NCI-H1105 treated with DMSO at 0.1 percent for 48 hours (cell line): ENCODE measurements at regions not wholly inside any gene's neighbourhood (a gene's known extent, or its start where the extent isn't known, plus 50 kb on each side); places are given as distances from the start of the nearest gene placed in this dataset.
"Not testable (repeated sequence)": the region's sequence is repeated elsewhere in the genome, so short reads cannot be mapped to it uniquely, and the experiment has no call there.

Source experiments
- DNase-seq: peaks from one replicate; lab custom pipeline; 2025; lab: John Stamatoyannopoulos, UW

DNA sequence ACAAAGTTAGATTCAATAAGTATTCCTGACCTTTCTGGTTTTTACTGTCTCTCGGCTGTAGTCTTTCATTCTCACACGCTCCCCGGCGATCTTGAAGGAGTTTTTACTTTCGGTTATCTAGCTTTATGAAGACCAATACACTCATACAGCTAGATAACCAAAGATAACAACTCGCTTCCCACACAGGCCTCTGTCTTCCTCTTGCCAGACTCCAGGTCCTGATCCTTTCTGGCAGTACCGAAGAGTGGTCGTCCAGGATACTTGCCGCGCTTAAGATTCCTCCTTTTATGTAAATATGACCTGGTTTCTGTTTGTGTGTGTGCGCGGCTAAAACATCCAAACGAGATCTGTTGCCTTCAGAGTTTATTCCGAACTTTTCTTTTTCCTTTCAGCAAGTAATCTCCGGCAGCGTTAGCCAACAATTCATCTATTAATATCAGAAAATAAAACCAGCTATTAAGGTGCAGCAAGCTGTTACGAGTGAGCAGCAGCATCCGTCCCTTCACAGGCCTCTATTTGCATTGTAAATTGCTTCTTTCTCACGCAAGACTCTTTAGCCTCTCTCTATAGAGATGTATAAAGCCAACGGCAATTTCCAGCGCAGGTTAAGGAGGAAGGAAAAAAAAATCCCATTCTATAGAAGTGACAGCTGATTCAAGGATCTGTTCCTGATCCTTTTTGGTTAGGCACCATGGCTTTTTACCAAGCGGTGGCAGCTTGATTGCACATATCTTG lies 216.1 kb downstream of the MEF2C start:
- no peak for DNase-seq

DNA sequence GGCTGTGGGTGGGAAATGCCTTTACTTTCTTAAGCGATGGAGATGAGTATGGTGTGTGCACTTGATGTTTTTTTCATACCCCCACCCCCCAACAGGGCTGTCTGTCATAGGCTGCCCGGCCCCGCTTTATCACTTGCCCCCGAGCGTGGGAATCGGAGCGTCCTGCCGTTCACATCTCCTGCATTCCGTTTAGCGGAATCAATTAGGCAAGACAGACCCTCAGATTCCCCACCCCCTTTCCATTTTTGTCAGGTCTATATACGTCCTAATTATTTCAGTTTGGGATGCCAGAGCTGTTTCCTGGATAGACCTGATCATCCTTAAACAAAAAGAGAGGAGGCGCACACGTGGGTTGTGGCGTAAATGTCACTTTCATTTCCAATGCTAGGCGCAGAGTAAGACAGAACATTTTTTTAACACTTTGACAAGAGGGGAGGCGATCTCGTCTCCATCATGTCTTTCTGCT lies 217.2 kb downstream of the MEF2C start:
- DNase-seq = no peak

DNA sequence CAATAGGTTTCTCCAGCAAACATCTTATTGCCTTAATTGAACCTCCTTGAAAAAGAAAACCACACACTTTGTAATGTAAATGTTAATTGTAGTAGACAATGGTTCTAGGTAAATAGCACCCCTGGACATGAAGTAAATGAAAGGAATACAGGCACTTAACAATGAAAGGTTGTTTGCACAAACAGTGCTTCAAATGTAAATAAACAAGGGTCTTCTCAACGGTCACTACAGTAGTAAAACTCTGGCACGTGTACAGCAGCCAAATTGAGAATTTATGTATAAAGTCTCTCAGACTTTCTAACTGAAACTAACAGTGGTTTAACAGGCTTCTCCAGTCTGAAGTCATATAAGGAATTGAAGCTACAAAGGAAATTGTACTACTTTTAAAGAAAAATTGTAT lies 218.3 kb downstream of the MEF2C start:
- DNase-seq = peak; percentile 79

DNA sequence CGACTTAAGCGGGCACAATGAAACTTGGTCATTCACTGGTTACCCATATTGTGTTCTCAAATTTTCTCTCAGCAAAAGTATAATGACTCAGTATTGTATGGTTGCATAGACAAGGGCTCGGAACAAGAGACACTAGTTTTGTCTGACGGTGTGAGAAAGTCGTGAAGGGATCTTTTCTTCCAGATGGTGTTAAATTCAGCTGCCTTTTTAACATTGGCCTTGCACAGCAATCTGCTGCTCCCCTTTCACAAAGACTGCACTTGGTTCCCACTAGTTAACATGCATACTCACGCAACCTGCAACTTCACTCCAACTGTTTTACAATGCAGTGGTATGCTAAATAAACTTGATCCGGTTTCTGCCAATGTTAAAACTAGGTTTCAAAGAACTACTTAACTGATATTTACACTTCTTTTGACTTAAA lies 219.2 kb downstream of the MEF2C start:
- DNase-seq = no peak

DNA sequence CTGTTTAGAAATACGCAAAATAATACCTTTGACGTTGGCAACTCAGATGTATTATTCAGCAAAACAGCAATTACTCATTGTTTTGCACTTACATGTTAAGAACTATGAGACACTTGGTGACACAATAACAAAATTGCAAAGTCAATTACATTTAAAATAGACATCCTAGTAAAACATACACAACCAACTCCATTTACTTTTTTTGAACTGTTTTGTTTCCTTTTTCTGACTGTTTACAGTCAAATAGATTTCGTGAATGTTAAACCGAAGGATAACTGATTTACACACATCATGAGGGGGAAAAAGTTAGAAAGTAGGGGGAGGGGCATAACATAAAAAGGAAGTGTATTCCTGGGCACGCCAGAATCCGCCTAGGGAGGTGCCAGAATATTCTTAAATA lies 220.1 kb downstream of the MEF2C start:
- no peak for DNase-seq

DNA sequence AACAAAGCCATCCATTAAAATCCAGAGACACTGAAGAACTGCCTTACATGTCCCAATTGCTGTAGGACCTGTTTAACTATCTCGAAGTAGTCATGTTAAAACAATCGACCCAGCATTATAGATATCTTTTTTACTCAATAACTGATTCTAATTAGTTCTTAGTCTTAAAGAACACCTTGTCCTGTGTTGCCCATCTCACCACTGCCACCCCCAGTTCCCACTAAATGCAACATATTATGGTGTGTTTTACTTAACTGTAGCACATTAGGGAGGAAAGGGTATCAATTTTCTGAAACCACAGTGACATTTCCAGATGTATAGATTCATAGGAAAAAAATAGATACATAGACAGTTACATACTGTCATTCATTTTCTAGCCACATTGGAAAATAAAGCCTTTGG lies 221.2 kb downstream of the MEF2C start:
- DNase-seq = peak; percentile 15

DNA sequence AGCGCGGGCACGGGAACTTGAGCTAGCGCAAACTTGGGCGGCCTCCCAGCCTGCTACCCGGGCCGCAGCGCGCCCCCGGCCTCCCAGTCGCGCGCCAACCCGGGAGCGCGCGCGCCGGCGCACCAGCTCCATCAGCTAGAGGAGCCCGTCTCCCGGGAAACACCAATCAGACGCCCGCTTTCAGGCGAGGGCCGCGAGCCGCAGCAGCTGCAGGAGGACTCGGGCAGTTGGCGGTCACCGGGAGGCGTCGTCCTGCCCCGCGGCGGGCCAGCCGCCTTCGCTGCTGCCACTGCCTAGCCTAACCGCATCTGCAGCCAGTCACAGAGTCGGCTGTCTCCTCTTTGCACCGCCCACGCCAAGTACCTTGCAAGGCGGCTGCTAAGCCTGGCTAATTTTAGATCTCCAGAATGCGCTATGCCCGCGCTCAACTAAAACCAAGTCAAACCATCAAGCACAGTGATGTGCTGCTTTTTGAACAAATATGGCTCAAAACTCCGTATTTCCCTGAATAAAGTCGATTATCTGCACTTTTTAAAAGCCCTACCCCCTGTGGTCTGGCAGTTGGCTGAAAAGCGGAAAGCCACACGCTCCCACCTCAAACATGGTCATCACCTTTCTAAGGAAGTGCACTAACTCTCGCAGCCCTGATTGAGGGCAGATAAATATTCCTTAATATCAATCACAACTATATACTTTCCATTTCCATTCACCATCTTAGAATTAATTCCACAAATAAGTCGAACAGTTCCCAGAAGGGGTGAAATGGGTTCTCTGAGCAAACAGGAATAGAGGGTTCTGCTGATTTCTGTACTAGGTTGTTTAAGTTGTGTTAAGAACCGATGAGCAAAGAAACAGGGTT lies 221.8 kb downstream of the MEF2C start:
- peak; percentile 91 for DNase-seq

DNA sequence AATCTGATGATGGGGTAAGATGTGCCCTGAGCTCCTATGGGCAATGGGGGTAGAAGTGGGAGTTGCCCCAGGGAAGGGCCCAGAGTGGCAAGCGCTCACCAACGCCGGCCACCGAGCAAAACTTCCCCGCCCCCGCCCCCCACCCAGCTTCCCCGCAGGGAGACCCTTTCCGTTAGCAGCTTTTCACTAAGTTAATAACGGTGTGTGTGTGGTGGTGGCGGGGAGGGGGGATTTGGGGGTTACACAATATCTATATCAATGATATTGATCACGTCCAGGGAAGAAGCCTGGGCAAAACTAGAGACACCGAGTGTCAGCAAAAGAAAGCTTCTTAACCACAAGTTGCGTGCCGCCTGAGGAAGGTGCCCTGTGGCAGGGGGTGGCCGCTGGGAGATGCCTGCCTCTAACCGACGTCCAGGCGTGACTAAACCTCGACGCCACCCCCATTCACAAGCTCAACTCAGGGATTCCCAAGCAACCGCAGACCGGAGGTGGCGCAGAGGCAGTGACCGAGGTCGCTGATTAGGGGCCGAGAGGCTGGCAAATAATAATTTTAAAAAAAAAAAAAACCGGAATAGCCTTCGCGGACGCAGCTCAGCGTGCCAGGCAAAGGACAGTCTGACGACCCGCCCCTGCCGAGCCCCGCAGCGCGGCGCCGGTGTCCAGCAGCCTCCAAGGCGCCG lies 222.6 kb downstream of the MEF2C start:
- peak; percentile 49 for DNase-seq

DNA sequence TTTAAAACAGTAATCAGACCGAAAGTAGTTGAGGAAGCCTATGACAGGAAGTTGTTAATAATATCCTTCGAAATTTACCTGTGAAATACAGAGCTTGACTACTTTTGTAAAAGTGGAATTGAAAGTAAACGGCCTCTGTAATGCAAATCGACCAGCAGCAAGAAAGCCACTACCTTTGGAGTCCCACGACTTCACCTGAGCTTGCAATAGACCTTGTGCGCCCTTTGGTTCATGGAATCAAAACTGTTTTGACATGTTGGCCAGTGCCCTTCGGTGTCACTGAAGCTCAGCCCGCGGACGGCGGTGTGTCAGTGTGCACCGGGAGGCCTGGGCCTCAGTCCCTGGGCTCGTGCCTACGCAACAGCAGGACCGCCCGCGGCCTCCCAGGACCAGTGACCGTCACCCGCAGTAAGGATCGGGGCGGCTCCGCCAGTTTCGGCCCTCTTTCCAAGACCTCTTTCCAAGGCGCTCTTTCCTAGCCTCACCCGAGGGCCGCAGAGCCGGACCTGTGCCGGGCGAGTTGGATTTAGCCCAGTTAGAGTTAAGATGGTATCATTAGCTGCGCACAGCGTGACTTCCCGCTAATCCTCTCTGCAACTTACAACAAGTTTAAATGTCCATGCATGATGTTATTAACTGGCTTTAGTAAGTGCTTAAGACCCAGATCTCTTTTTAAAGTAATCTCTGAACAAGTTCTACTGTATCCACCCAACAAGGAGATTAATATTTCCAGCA lies 223.3 kb downstream of the MEF2C start:
- no peak for DNase-seq

DNA sequence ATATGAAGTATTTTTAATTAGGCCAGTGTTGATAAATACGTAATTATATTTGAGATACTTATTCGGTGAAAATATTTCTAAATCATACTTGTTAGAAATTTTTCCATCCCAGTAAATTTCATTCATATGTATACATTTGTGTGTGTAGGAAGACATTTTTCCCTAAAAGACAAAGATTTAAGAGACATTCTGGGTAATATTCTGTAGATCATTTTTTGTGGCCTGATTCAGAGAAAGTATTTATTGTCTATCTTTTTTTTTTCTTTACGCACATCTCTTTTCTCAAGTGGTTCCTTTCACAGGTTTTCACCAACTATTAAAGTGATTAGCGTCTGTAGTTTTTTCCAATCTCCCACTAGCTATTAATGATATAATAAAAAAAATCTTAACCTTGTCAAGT lies 224.1 kb downstream of the MEF2C start:
- no peak for DNase-seq

DNA sequence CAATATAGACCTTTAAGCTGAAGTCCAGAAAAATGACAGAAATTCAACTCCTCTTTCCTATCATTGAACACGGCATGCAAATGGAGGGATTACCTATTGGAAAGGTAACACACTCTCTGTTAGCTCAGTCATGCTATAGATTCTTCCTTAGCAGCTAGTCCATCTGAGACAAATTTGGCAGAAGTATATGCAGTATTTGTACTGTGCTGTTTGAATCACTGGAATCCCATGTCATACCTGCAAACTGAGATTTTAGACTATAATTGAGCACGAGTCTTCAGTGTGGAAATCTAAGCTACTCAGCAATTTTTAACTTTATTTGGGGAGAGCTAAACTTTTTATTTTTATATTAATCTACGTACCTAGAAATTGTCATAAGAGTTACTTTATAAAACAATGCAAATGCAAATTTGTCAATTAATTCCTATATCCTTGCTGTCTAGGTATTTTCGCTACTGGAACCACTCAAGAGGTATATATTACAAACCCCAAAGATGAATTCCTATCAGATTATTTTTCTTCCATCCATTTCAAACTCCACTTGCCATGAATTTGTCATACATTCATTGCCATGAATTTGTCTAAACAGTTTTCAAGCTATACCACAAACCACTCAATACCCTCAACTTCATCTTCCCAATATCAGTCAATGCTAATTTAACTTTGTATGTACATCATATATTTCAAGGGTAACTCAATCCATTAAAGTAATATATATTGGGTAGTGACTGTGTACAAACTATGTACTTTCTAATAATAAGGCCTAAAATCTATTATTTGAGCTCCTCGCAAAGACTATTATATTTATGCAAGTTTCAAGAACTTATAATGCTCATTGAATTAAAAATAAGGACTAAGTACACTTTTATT lies 224.8 kb downstream of the MEF2C start:
- DNase-seq = no peak

DNA sequence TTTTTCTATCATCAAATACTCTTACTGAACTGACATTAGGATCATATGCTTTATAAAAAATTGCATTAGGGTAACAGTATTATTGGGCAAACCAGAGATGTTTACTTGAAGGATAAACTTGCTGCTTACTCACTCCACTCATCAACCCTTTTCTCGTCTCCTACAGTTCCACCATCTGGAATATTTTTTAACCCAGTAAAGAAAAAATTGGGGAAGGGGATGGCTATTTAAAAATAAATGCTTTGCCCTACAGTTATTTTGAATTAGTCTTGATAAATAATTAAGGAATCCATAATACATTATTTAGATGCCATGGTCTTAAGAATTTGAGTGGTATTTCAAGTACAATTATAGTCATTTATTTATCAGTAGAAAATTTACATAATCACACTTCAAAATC lies 225.8 kb downstream of the MEF2C start:
- DNase-seq = no peak

DNA sequence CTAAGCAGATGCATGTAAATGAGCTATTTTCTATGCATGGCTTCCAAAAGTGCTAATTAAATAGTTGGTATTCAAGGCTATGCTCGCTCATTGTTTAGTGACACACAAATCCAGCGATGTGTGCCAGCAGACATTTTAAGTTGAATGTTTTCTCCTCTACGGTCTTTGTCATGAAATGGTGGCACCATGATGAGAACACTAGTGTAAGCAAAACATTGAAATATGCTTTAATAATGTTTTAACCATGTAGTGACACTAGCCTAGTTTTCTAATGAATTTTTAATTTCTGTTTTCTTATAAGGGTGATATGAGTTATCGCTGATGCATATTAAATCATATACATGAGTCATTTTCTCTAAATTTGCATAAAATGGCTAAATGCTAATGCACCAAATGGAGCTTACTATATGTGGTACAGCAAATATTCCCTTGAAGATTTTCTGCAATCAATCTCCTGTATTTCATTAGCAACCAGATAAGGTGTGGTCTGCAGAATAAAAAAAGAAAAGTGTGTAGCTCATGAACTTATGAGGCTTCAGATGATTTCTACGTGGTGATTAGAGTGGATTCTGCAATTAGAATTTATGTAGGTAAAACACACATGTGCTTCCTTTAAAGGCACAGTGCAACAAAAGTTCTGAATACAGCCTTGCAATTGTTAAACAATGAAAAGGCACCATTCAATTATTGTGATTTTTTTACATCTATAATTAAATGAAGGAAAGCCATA lies 226.6 kb downstream of the MEF2C start:
- DNase-seq = no peak

DNA sequence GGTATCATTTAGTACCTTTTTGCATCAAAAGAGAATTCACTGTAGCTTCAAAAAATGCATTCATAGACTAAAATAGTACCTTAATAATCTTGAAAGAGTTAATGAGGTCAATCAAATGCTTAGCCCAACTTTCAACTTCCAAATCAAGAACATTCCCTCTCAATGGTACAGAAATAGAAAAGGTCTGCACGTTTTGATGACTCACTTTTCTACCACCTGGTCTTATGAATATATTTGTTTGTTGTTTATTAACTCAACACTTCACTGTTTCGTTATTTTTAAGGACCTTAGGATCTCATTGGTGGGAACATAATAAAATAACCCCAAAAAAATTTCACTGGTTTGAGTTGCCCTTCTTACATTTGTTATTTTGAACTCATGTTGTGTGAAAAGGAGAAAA lies 229.5 kb downstream of the MEF2C start:
- DNase-seq = no peak

DNA sequence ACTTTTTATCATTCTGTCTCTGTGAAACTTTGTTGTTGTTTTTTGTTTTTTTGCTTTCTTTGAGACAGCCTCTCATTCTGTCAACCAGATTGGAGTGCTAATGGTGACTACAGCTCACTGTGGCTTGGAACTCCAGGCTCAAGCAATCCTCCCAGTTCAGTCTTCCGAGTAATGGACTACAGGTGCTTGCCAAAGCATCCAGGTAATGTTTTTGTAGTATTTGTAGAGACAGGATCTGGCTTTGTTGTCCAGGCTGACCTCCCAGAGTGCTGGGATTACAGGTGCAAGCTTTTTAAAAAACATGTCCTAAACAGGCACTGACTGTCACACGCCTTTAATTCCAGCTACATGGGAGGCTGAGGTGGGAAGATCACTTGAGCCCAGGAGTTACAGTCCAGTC lies 235.1 kb downstream of the MEF2C start:
- no peak for DNase-seq

DNA sequence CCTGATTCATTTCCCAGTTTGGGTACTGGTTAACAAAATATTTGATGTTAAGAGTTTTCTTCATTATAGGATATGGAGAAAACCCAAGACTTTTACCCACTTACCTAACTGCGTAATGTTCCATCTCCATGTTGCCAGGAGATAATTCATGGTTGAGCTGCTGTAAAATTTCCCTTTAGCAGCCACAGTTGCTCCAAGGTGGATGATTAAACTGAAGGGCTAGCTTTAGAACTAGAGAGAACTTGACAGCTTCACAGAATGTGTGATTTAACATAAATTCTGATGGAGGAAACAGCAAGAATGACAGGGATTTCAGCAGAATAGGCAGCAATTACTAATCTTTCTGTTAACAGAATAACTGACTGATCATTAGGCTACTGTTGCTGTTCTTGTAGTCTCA lies 236.1 kb downstream of the MEF2C start:
- no peak for DNase-seq

DNA sequence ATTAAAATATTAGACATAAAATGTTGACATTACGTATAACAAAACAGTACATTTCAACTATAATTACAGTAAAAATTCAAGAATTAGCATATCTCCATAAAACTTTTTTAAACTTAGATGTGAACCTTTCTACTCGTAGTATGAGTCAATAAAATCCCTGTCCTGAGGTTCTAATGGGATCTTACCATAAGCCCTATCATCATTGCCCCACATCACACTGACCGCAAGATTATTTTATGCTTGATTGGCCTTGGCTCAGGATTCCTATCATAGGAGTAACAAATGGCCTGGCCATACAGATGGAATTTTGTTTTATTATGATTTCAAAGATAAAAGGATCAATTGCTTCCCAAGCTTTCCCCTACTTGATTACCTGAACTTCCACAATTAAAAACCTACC lies 238.3 kb downstream of the MEF2C start:
- no peak for DNase-seq

DNA sequence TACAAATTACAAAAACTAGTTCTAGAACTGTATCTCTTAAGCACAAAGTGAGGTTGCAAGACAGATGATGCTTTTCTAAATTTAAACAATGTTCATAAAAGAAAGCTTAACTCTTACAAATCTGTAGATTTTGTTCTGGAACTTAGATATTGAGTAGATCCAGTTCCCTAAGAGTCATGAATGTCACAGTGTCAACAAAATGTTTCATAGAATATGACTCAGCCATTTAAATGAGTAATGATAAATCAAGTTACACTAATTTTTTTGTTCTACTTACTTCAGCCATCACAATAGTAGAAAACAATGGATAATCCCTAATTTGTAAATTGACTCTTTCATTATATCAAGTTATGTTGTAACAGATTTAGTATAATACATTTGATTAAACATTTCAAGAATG lies 239.7 kb downstream of the MEF2C start:
- DNase-seq = no peak

DNA sequence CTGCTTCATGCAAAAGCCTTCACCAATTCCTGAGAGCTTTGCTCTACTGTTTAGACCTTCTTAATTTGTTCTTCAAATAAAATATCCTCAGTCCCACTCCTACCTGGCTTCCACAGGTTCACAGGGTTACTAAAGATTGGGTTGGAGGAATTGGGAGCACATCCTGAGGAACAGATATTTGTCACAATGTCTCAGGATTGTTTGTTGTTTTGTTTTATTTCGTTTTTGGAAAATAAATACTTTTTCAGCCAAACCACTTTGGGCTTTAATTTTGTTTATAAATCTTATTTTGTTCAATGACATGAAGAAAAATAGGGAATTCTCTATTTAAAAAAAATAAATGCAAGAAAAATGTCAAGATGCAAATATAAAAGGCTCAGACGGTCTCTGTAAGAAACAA lies 249.0 kb downstream of the MEF2C start:
- DNase-seq = no peak

DNA sequence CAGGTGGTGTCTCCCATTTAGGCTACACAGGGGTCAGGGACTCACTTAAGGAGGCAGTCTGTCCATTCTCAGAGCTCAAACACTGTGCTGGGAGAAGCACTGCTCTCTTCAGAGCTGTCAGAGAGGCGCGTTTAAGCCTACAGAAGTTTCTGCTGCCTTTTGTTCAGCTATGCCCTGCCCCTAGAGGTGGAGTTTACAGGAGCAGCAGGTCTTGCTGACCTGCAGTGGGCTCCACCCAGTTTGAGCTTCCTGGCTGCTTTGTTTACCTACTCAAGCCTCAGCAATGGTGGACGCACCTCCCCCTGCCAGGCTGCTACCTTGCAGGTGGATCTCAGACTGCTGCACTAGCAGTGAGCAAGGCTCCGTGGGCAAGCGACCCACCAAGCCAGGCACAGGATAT lies 260.1 kb downstream of the MEF2C start:
- not testable (repeated sequence) for DNase-seq
